Astrocyte of the cerebellum (primary cell): ENCODE measurements at regions not wholly inside any gene's neighbourhood (a gene's known extent, or its start where the extent isn't known, plus 50 kb on each side); places are given as distances from the start of the nearest gene placed in this dataset.

Experiments
- DNase-seq: peaks from one replicate; pipeline ENCODE4 v3.0.0-alpha.2; 2011; ENCODE audit warnings: low read depth
- H3K4me3 ChIP-seq: 2 replicates; pipeline ENCODE4 v1.5.1; 2011; ENCODE audit warnings: mild to moderate bottlenecking, low read depth, low read length, moderate library complexity
- CTCF ChIP-seq: IDR thresholded peaks from 2 replicates; pipeline ENCODE4 v1.5.1; 2012; ENCODE audit warnings: low read length, low read depth, moderate library complexity, mild to moderate bottlenecking; ENCODE audit errors: missing control alignments
- in situ Hi-C: cut with HindIII; loops from 2 replicates; pipeline ENCODE4 v1.10.0; 2017; ENCODE audit warnings: low sequenced_read_pairs

- in situ Hi-C loops: no loop called here
- no peak for TF ChIP-seq CTCF
- DNase-seq: no peak
- H3K4me3 ChIP-seq: no peak overlapping the region
Observed at GRCh38 chr1:118649369-118650106, 338.6 kb downstream of the TBX15 start.

GRCh38 chr1:118636004-118636403 is 352.1 kb downstream of the TBX15 start:
- no peak for DNase-seq
- in situ Hi-C loops: no loop called here
- no peak overlapping the region for H3K4me3 ChIP-seq
- TF ChIP-seq CTCF: no peak

GRCh38 chr1:118627435-118627834 is 360.7 kb downstream of the TBX15 start:
- no peak overlapping the region for H3K4me3 ChIP-seq
- in situ Hi-C loops: loop anchor here (5.0 kb wide), 2 partner anchors 35 to 70 kb away; no protein-coding TSS in a partner anchor
- no peak for TF ChIP-seq CTCF
- DNase-seq: no peak

DNA sequence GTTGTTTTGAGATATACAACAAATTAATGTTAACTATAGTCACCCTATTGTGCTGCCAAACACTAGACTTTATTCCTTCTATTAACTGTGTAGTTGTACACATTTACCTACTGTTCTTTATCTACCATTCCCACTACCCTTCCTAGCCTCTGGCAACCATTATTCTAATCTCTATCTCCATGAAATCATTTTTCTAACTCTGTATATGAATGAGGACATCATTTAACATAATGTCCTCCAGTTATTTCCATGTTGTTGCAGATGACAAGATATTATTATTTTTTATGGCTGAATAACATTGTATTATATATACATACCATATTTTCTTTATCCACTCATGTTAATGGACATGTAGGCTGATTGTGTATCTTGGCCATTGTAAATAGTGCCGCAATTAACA is 366.3 kb downstream of the TBX15 start:
- in situ Hi-C loops: no loop called here
- no peak overlapping the region for H3K4me3 ChIP-seq
- no peak for TF ChIP-seq CTCF
- no peak for DNase-seq

DNA sequence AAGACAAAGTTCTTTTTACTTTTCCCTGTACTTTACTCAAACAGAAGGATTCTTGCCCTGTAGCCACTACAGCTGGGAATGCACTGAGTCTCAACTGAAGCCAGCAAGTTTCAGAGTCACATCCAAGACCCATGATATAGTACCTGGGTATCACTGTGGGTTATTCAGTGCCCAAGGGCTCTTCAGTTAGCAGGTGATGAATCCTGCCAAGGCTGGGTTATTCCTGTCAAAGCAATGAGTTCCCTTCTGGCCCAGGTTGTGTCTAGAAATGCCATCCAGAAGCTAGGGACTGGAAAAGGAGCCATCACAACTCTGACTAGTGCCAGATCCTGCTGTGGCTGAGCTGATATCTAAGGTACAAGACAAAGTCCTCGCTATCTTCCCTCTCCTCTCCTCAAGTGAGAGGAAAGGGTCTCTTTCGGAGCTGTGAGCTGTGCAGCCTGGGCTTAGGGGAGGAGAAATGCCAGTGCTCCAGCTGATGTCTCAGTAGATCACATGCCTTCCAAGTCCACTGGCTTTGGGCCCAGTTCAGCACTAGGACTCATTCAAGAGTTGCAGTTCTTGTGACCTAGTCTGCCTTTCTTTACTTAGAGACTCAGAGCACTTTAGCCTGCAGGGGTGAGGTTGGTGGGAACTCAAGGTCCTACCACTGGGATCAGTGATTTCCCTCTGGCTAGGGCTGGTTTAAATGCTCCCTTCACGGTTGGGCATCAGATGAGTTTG is 369.4 kb downstream of the TBX15 start:
- TF ChIP-seq CTCF: no peak
- H3K4me3 ChIP-seq: no peak overlapping the region
- in situ Hi-C loops: no loop called here
- DNase-seq: no peak

- no peak for DNase-seq
- TF ChIP-seq CTCF: no peak
- no peak overlapping the region for H3K4me3 ChIP-seq
- in situ Hi-C loops: no loop called here
Observed at GRCh38 chr1:118617916-118618315, 370.2 kb downstream of the TBX15 start.
